ENCODE measurements at regions not wholly inside any gene's neighbourhood (a gene's known extent, or its start where the extent isn't known, plus 50 kb on each side); places are given as distances from the start of the nearest gene placed in this dataset.

GRCh38 chr3:154614078-154614477 lies 184.1 kb upstream of the GPR149 start:
- H3K4me3 ChIP-seq: no peak overlapping the region
- H3K4me1 ChIP-seq: no peaks in the 10 kb centered on the region
- no peak for DNase-seq (ENCODE audit: low spot score in 2 of 2)
- no peaks in the 10 kb centered on the region for H3K36me3 ChIP-seq (replicated peaks)
- H3K27me3 ChIP-seq (ENCODE audit: low read depth): no peaks in the 10 kb centered on the region
- no peaks in the 10 kb centered on the region for H3K9me3 ChIP-seq
- in situ Hi-C loops (cut with MboI; ENCODE audit: low sequenced_read_pairs): no loop called here

GRCh38 chr3:154602241-154602640 lies 172.3 kb upstream of the GPR149 start:
- H3K27me3 ChIP-seq (ENCODE audit: low read depth): no peaks in the 10 kb centered on the region

GRCh38 chr3:154598166-154598565 lies 168.2 kb upstream of the GPR149 start:
- H3K4me3 ChIP-seq: no peak overlapping the region
- peak in 1 of 2 experiments; percentile 44 for DNase-seq (ENCODE audit: low spot score in 2 of 2)
- H3K36me3 ChIP-seq (replicated peaks): no peaks in the 10 kb centered on the region
- H3K27me3 ChIP-seq (ENCODE audit: low read depth): no peaks in the 10 kb centered on the region
- H3K9me3 ChIP-seq: no peaks in the 10 kb centered on the region
- H3K4me1 ChIP-seq: peaks cover 6% of the 10 kb centered on the region; the same call in 1 of the 2 replicates
- in situ Hi-C loops (cut with MboI; ENCODE audit: low sequenced_read_pairs): no loop called here

More at GRCh38 chr3:154602241-154602640, 172.3 kb upstream of the GPR149 start:
- peaks cover 6% of the 10 kb centered on the region; the same call in 1 of the 2 replicates for H3K4me1 ChIP-seq
- H3K36me3 ChIP-seq (replicated peaks): no peaks in the 10 kb centered on the region
- in situ Hi-C loops (cut with MboI; ENCODE audit: low sequenced_read_pairs): no loop called here
- no peak overlapping the region for H3K4me3 ChIP-seq
- H3K9me3 ChIP-seq: no peaks in the 10 kb centered on the region
- no peak for DNase-seq (ENCODE audit: low spot score in 2 of 2)

GRCh38 chr3:154590675-154591384 lies 160.8 kb upstream of the GPR149 start:
- no peaks in the 10 kb centered on the region for H3K27me3 ChIP-seq (ENCODE audit: low read depth)
- DNase-seq (ENCODE audit: low spot score in 2 of 2): no peak
- H3K4me3 ChIP-seq: no peak overlapping the region
- no peaks in the 10 kb centered on the region; the same call in 1 of the 2 replicates for H3K4me1 ChIP-seq
- no peaks in the 10 kb centered on the region for H3K9me3 ChIP-seq
- H3K36me3 ChIP-seq (replicated peaks): no peaks in the 10 kb centered on the region
- in situ Hi-C loops (cut with MboI; ENCODE audit: low sequenced_read_pairs): no loop called here

- in situ Hi-C loops (cut with MboI; ENCODE audit: low sequenced_read_pairs): no loop called here
- Histone ChIP-seq H3K9me3 (no peaks in the 10 kb centered on the region), H3K27me3 (ENCODE audit: low read depth) (no peaks in the 10 kb centered on the region), H3K4me3 (no peak overlapping the region), H3K36me3 (replicated peaks) (no peaks in the 10 kb centered on the region), H3K4me1 (no peaks in the 10 kb centered on the region; the same call in 1 of the 2 replicates)
- DNase-seq (ENCODE audit: low spot score in 2 of 2): no peak
Measured at GRCh38 chr3:154588831-154589230, 158.8 kb upstream of the GPR149 start.

GRCh38 chr3:154584974-154585373 lies 155.0 kb upstream of the GPR149 start:
- no peaks in the 10 kb centered on the region for H3K4me1 ChIP-seq
- in situ Hi-C loops (cut with MboI; ENCODE audit: low sequenced_read_pairs): no loop called here
- H3K4me3 ChIP-seq: no peak overlapping the region
- no peaks in the 10 kb centered on the region for H3K9me3 ChIP-seq
- no peaks in the 10 kb centered on the region for H3K27me3 ChIP-seq (ENCODE audit: low read depth)
- no peak for DNase-seq (ENCODE audit: low spot score in 2 of 2)
- H3K36me3 ChIP-seq (replicated peaks): no peaks in the 10 kb centered on the region

GRCh38 chr3:154584041-154584440 lies 154.1 kb upstream of the GPR149 start:
- Histone ChIP-seq H3K27me3 (ENCODE audit: low read depth) (no peaks in the 10 kb centered on the region), H3K4me1 (no peaks in the 10 kb centered on the region), H3K36me3 (replicated peaks) (no peaks in the 10 kb centered on the region), H3K9me3 (no peaks in the 10 kb centered on the region), H3K4me3 (no peak overlapping the region)
- in situ Hi-C loops (cut with MboI; ENCODE audit: low sequenced_read_pairs): no loop called here
- DNase-seq (ENCODE audit: low spot score in 2 of 2): peak in 1 of 2 experiments; percentile 16

- H3K27me3 ChIP-seq (ENCODE audit: low read depth): no peaks in the 10 kb centered on the region
- no peaks in the 10 kb centered on the region for H3K36me3 ChIP-seq (replicated peaks)
- in situ Hi-C loops (cut with MboI; ENCODE audit: low sequenced_read_pairs): no loop called here
- no peaks in the 10 kb centered on the region for H3K4me1 ChIP-seq
- H3K4me3 ChIP-seq: no peak overlapping the region
- H3K9me3 ChIP-seq: no peaks in the 10 kb centered on the region
- DNase-seq (ENCODE audit: low spot score in 2 of 2): no peak
Measured at GRCh38 chr3:154583086-154583634, 153.2 kb upstream of the GPR149 start.

GRCh38 chr3:154582501-154582900 lies 152.5 kb upstream of the GPR149 start:
- DNase-seq (ENCODE audit: low spot score in 2 of 2): no peak
- in situ Hi-C loops (cut with MboI; ENCODE audit: low sequenced_read_pairs): no loop called here
- Histone ChIP-seq H3K36me3 (replicated peaks) (no peaks in the 10 kb centered on the region), H3K4me3 (no peak overlapping the region), H3K4me1 (no peaks in the 10 kb centered on the region), H3K27me3 (ENCODE audit: low read depth) (no peaks in the 10 kb centered on the region), H3K9me3 (no peaks in the 10 kb centered on the region)

- in situ Hi-C loops (cut with MboI; ENCODE audit: low sequenced_read_pairs): no loop called here
- Histone ChIP-seq H3K9me3 (no peaks in the 10 kb centered on the region), H3K36me3 (replicated peaks) (no peaks in the 10 kb centered on the region), H3K4me3 (no peak overlapping the region), H3K4me1 (no peaks in the 10 kb centered on the region), H3K27me3 (ENCODE audit: low read depth) (no peaks in the 10 kb centered on the region)
- no peak for DNase-seq (ENCODE audit: low spot score in 2 of 2)
Measured at GRCh38 chr3:154571553-154572226, 141.7 kb upstream of the GPR149 start.

GRCh38 chr3:154568064-154568463 lies 138.1 kb upstream of the GPR149 start:
- DNase-seq (ENCODE audit: low spot score in 2 of 2): no peak
- Histone ChIP-seq H3K36me3 (replicated peaks) (no peaks in the 10 kb centered on the region), H3K4me1 (no peaks in the 10 kb centered on the region), H3K27me3 (ENCODE audit: low read depth) (no peaks in the 10 kb centered on the region), H3K9me3 (no peaks in the 10 kb centered on the region), H3K4me3 (no peak overlapping the region)
- in situ Hi-C loops (cut with MboI; ENCODE audit: low sequenced_read_pairs): no loop called here

GRCh38 chr3:154559623-154560022 lies 129.6 kb upstream of the GPR149 start:
- H3K36me3 ChIP-seq (replicated peaks): no peaks in the 10 kb centered on the region
- in situ Hi-C loops (cut with MboI; ENCODE audit: low sequenced_read_pairs): no loop called here
- no peaks in the 10 kb centered on the region for H3K4me1 ChIP-seq
- DNase-seq (ENCODE audit: low spot score in 2 of 2): no peak
- no peaks in the 10 kb centered on the region for H3K9me3 ChIP-seq
- H3K27me3 ChIP-seq (ENCODE audit: low read depth): no peaks in the 10 kb centered on the region
- no peak overlapping the region for H3K4me3 ChIP-seq

GRCh38 chr3:154552338-154552737 lies 122.3 kb upstream of the GPR149 start:
- DNase-seq (ENCODE audit: low spot score in 2 of 2): peak in 1 of 2 experiments; percentile 54
- H3K9me3 ChIP-seq: no peaks in the 10 kb centered on the region
- H3K27me3 ChIP-seq (ENCODE audit: low read depth): no peaks in the 10 kb centered on the region
- no peak overlapping the region for H3K4me3 ChIP-seq
- H3K36me3 ChIP-seq (replicated peaks): no peaks in the 10 kb centered on the region
- in situ Hi-C loops (cut with MboI; ENCODE audit: low sequenced_read_pairs): no loop called here
- H3K4me1 ChIP-seq: no peaks in the 10 kb centered on the region

- Histone ChIP-seq H3K36me3 (replicated peaks) (no peaks in the 10 kb centered on the region), H3K4me3 (no peak overlapping the region), H3K9me3 (no peaks in the 10 kb centered on the region), H3K4me1 (no peaks in the 10 kb centered on the region), H3K27me3 (ENCODE audit: low read depth) (no peaks in the 10 kb centered on the region)
- in situ Hi-C loops (cut with MboI; ENCODE audit: low sequenced_read_pairs): no loop called here
- no peak for DNase-seq (ENCODE audit: low spot score in 2 of 2)
Measured at GRCh38 chr3:154549391-154549790, 119.4 kb upstream of the GPR149 start.

All from HAP-1 (cell line).